GM19023 (cell line): ENCODE measurements at regions not wholly inside any gene's neighbourhood (a gene's known extent, or its start where the extent isn't known, plus 50 kb on each side); places are given as distances from the start of the nearest gene placed in this dataset.

Experiments used
- ATAC-seq: cut with Tn5 transposase; IDR thresholded peaks from one replicate; pipeline ENCODE4 v1.9.1; 2021; ENCODE audit warnings: mild to moderate bottlenecking, moderate library complexity; ENCODE audit not compliant: unreplicated experiment

DNA sequence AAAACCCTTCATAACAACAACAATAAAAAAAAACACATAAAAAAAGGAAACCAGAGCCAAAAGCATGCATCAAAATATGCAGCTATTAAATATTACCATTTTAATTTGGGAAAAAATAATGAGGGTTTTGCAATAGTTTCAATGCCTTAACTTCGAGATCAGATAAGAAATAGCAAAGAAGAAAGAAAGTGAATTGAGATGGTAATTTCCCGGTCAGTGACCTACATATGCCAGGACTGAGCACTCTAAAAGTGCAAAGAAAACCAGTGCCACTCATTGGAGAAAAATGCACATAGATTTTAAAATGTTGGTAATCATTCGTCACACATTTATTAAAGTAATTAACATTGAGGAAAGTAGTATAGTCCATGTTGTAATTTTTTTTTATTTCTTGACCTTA lies 944.2 kb downstream of the EFNB2 start:
- no peak for ATAC-seq

GRCh38 chr13:105587786-105588185 lies 947.7 kb downstream of the EFNB2 start:
- ATAC-seq = no peak

GRCh38 chr13:105579821-105580710 lies 955.4 kb downstream of the EFNB2 start:
- ATAC-seq = no peak

- no peak for ATAC-seq
Measured at GRCh38 chr13:105573136-105573535, 962.3 kb downstream of the EFNB2 start.

- ATAC-seq = no peak
Measured at GRCh38 chr13:105572401-105572800, 963.1 kb downstream of the EFNB2 start.

GRCh38 chr13:105569816-105570215 lies 965.6 kb downstream of the EFNB2 start:
- no peak for ATAC-seq

DNA sequence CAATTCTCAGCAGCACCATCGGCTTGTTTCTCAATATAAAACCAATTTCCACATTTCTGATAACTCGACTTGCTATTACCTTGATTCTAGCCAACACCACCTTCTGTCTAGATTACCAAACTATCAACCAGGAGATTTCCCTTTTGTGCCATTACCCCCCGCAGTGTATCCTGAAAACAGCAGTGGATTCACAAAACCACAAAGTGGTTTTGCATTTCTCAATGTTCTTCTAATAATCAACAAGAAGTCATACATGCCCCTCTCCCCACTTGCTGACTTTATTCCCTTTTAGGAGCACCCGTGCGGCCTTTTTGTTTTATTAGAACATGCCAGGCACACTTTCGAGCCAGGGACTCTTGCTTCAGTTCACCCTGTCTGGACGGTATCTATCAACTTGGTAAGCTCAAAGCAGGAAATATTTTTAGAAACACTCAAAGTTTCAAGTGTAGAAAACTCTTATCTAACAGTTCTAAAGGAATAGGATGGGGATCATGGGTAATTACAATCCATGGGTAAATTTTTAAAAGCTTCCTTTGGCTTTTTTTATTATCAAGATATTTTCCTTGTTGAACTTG lies 967.4 kb downstream of the EFNB2 start:
- ATAC-seq = no peak

GRCh38 chr13:105565136-105565727 lies 970.2 kb downstream of the EFNB2 start:
- no peak for ATAC-seq

- no peak for ATAC-seq
Measured at GRCh38 chr13:105552078-105552477, 983.4 kb downstream of the EFNB2 start.

GRCh38 chr13:105547851-105548250 lies 987.6 kb downstream of the EFNB2 start:
- no peak for ATAC-seq

- no peak for ATAC-seq
Measured at GRCh38 chr13:105545811-105546210, 989.7 kb downstream of the EFNB2 start.

- ATAC-seq = no peak
Measured at GRCh38 chr13:105543742-105544141, 991.7 kb downstream of the EFNB2 start.

GRCh38 chr13:105541565-105541964 lies 993.9 kb downstream of the EFNB2 start:
- no peak for ATAC-seq

DNA sequence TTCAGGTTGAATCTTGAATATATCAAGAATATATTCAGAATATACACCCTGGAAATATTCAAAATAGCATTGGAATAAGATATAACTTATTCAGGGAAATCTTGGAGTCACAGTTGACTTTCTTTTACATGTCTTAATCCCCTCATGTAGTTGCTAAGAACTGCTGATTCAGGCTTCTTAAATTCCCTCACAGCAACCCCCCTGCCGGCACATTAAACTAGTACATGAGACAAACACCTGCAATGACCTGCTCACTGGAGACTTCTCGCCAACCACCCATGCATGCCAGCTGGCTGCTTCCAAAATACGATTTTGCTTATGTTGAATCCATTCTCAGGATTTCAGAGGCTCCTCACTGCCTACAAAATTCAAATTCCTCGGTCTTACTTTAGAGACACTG lies 997.1 kb downstream of the EFNB2 start:
- no peak for ATAC-seq

DNA sequence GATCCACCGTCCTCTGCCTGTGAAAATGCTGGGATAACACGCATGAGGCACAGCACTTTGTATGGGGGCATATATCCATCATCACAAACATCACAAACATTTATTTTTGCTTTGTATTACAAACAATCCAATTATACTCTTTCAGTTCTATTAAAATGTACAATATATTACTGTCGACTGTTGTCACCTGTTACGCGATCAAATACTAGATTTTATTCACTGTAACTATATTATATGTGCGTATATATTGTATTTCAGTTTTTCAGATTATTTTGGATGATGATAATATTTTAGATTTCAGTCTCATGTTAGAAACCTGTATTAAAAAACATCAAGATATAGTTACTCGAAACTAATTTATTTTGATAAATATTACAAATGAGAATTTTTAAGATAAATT lies 998.3 kb downstream of the EFNB2 start:
- ATAC-seq = no peak

GRCh38 chr13:105530468-105530867 lies 1005.0 kb downstream of the EFNB2 start:
- ATAC-seq = no peak

- ATAC-seq = no peak
Measured at GRCh38 chr13:105527127-105527526, 1008.3 kb downstream of the EFNB2 start.

- no peak for ATAC-seq
Measured at GRCh38 chr13:105519771-105520170, 1015.7 kb downstream of the EFNB2 start.

- ATAC-seq = no peak
Measured at GRCh38 chr13:105518086-105518485, 1017.4 kb downstream of the EFNB2 start.

DNA sequence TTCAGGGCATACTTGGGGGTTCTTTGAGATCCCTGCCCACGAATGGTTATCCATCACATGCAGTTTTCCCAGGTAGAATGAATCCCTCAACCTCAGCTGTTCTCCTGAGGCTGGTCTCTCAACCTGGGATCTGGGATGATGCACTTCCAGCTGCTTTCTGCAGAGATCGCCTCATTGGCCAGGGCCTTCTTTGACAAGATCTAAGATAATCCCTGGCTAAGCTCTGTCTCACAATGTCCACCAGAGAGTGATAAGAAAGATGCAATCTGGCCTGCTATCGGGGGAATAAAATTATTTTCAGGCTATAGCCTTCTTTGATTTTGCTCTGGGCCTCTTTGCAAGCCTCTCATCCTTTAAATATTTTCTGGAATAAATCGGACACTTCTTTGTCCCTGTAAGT lies 1021.1 kb downstream of the EFNB2 start:
- no peak for ATAC-seq

DNA sequence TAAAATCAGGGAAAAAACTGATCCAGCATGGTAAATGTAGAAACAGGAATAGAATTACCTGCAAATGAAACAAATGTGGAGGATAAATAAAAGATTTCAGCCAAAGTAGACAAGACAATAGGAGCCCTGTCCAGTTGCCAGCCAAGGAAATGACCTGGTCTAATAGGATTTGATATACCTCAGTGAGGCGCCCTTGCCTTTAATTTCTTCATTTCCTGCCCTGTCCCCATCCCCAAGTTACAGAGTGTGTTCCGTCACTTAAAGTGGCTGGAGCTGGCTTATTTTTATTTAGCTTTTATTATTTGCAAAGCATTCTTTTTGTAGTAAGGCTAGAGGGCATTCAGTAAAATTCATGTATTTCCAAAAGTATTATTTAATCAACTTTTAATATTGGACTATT lies 1022.0 kb downstream of the EFNB2 start:
- no peak for ATAC-seq
